CD14-positive monocyte (primary cell): ENCODE measurements at regions not wholly inside any gene's neighbourhood (a gene's known extent, or its start where the extent isn't known, plus 50 kb on each side); places are given as distances from the start of the nearest gene placed in this dataset.

ENCODE experiments used
- DNase-seq, 3 donors: peaks; one replicate each; pipeline ENCODE4 v3.0.0-alpha.2; 2011 to 2022
- H2AFZ ChIP-seq: 2 replicates; pipeline ENCODE4 v1.6.0; 2012; ENCODE audit warnings: mild to moderate bottlenecking, low read depth, low read length, inconsistent platforms; ENCODE audit not compliant: insufficient read depth, poor library complexity, severe bottlenecking
- H3K27ac ChIP-seq, 2 donors: 1 replicate in 1 of 2; 2 replicates in 1 of 2; pipeline ENCODE4 v1.5.1; 2012 to 2013; ENCODE audit warnings: low read length in 2 of 2, control low read depth in 1 of 2, inconsistent platforms in 1 of 2, low read depth in 1 of 2, mild to moderate bottlenecking in 1 of 2
- H3K27me3 ChIP-seq, 2 donors: one replicate each; pipeline versions ENCODE4 v1.6.0 to v1.6.1; 2011 to 2013; ENCODE audit warnings: low read length in 2 of 2; ENCODE audit not compliant: control insufficient read depth in 2 of 2, insufficient read depth in 2 of 2
- H3K36me3 ChIP-seq, 2 donors: replicated peaks in 1 of 2; 1 replicate in 1 of 2; 2 replicates in 1 of 2; pipeline versions ENCODE4 v1.5.1 to v1.6.1; 2012 to 2013; ENCODE audit warnings: low read length in 2 of 2, control low read depth in 1 of 2, inconsistent platforms in 1 of 2, mild to moderate bottlenecking in 1 of 2; ENCODE audit not compliant: insufficient read depth in 2 of 2, control insufficient read depth in 1 of 2
- H3K4me1 ChIP-seq, 2 donors: 1 replicate in 1 of 2; 2 replicates in 1 of 2; pipeline versions ENCODE4 v1.5.1 to v1.6.1; 2012 to 2013; ENCODE audit warnings: low read length in 2 of 2, control low read depth in 1 of 2, inconsistent platforms in 1 of 2, mild to moderate bottlenecking in 1 of 2, moderate library complexity in 1 of 2; ENCODE audit not compliant: insufficient read depth in 2 of 2, control insufficient read depth in 1 of 2
- H3K4me2 ChIP-seq: replicated peaks from 2 replicates; pipeline ENCODE3; 2012; ENCODE audit warnings: low read length, moderate library complexity, mild to moderate bottlenecking; ENCODE audit not compliant: poor library complexity, severe bottlenecking; ENCODE audit errors: extremely low read depth
- H3K4me3 ChIP-seq, 3 experiments: fragments of 200-600 bp in 1 of 3; sonication (generic) in 1 of 3; replicated peaks in 1 of 3; 1 replicate in 2 of 3; 2 replicates in 1 of 3; pipeline ENCODE4 v1.5.1; 2011 to 2013; ENCODE audit warnings: low read length in 3 of 3, mild to moderate bottlenecking in 3 of 3, control low read depth in 2 of 3, low read depth in 2 of 3, inconsistent platforms in 1 of 3, moderate library complexity in 1 of 3
- H3K79me2 ChIP-seq: 2 replicates; pipeline ENCODE4 v1.6.0; 2012; ENCODE audit warnings: mild to moderate bottlenecking, control low read depth, inconsistent platforms, low read length, moderate library complexity; ENCODE audit not compliant: insufficient read depth
- H3K9ac ChIP-seq: 2 replicates; pipeline ENCODE4 v1.6.0; 2017; ENCODE audit warnings: low read length, mild to moderate bottlenecking; ENCODE audit not compliant: insufficient read depth, poor library complexity, severe bottlenecking
- H3K9me3 ChIP-seq, 2 donors: replicated peaks in 1 of 2; 1 replicate in 1 of 2; 2 replicates in 1 of 2; pipeline versions ENCODE4 v1.5.1 to v1.6.1; 2012 to 2013; ENCODE audit warnings: low read length in 2 of 2, control low read depth in 1 of 2; ENCODE audit not compliant: control insufficient read depth in 1 of 2, insufficient read depth in 1 of 2
- H4K20me1 ChIP-seq: 2 replicates; pipeline ENCODE4 v1.6.0; 2012; ENCODE audit warnings: mild to moderate bottlenecking, low read length, control low read depth, moderate library complexity; ENCODE audit not compliant: insufficient read depth
- H3K27ac Mint-ChIP-seq, 7 donors: one replicate each; pipeline ENCODE4 v1.8.0; 2020; ENCODE audit warnings: mild to moderate bottlenecking in 7 of 7, mixed read lengths in 7 of 7, moderate library complexity in 6 of 7, inconsistent platforms in 2 of 7
- H3K27me3 Mint-ChIP-seq, 3 donors: one replicate each; pipeline ENCODE4 v1.8.0; 2021 to 2022; ENCODE audit warnings: low read depth in 3 of 3, mild to moderate bottlenecking in 3 of 3, mixed read lengths in 3 of 3, moderate library complexity in 3 of 3, inconsistent platforms in 1 of 3
- H3K36me3 Mint-ChIP-seq, 2 donors: one replicate each; pipeline ENCODE4 v1.8.0; 2020; ENCODE audit warnings: mixed read lengths in 2 of 2, inconsistent platforms in 1 of 2, mild to moderate bottlenecking in 1 of 2
- H3K4me1 Mint-ChIP-seq: one replicate; pipeline ENCODE4 v1.8.0; 2020; ENCODE audit warnings: mild to moderate bottlenecking, mixed read lengths
- H3K4me3 Mint-ChIP-seq, 2 donors: one replicate each; pipeline ENCODE4 v1.8.0; 2020; ENCODE audit warnings: mild to moderate bottlenecking in 2 of 2, mixed read lengths in 2 of 2, moderate library complexity in 1 of 2
- H3K9me3 Mint-ChIP-seq, 7 donors: one replicate each; pipeline ENCODE4 v1.8.0; 2020 to 2022; ENCODE audit warnings: mixed read lengths in 7 of 7, mild to moderate bottlenecking in 6 of 7, moderate library complexity in 6 of 7, inconsistent platforms in 2 of 7
- WGBS: methylation state at CpG from one replicate; pipeline ENCODE4 v1.1.5; 2013; ENCODE audit warnings: missing lambda C conversion rate; ENCODE audit not compliant: insufficient coverage; 5-methylcytosine and 5-hydroxymethylcytosine counted together
- intact Hi-C, 2 donors: fragments of 100-400 bp; cut with micrococcal nuclease; formaldehyde crosslinking; loops; one replicate each; pipeline versions ENCODE4 v1.15.0 to v1.15.1; 2023
- TF ChIP-seq, protein P1 (sequence below): fragments of 200-600 bp; IDR thresholded peaks from one replicate; pipeline ENCODE4 v1.8.0; 2022; ENCODE audit warnings: antibody characterized with exemption, mild to moderate bottlenecking

GRCh38 chr7:93720106-93720505, 145.6 kb upstream of the CALCR start:
- H3K9me3 ChIP-seq: no peaks in the 10 kb centered on the region
- Mint-ChIP-seq H3K36me3 (no peaks in the 10 kb centered on the region), H3K4me3 (no peak overlapping the region), H3K27ac (no peak overlapping the region), H3K9me3 (no peaks in the 10 kb centered on the region), H3K27me3 (peaks cover 1 to 3% (median 2%) of the 10 kb centered on the region in 3 donors), H3K4me1 (no peaks in the 10 kb centered on the region)
- no peaks in the 10 kb centered on the region for H3K79me2 ChIP-seq
- intact Hi-C loops: no loop called here
- TF ChIP-seq, protein P1, sequence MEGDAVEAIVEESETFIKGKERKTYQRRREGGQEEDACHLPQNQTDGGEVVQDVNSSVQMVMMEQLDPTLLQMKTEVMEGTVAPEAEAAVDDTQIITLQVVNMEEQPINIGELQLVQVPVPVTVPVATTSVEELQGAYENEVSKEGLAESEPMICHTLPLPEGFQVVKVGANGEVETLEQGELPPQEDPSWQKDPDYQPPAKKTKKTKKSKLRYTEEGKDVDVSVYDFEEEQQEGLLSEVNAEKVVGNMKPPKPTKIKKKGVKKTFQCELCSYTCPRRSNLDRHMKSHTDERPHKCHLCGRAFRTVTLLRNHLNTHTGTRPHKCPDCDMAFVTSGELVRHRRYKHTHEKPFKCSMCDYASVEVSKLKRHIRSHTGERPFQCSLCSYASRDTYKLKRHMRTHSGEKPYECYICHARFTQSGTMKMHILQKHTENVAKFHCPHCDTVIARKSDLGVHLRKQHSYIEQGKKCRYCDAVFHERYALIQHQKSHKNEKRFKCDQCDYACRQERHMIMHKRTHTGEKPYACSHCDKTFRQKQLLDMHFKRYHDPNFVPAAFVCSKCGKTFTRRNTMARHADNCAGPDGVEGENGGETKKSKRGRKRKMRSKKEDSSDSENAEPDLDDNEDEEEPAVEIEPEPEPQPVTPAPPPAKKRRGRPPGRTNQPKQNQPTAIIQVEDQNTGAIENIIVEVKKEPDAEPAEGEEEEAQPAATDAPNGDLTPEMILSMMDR: no peak
- no peak overlapping the region for H3K27ac ChIP-seq
- no peak overlapping the region for H3K4me2 ChIP-seq
- no peaks in the 10 kb centered on the region for H3K36me3 ChIP-seq
- H3K27me3 ChIP-seq: no peaks in the 10 kb centered on the region
- no peak overlapping the region for H3K4me3 ChIP-seq
- H3K4me1 ChIP-seq: no peaks in the 10 kb centered on the region
- DNase-seq: no peak
- no peaks in the 10 kb centered on the region for H4K20me1 ChIP-seq
- H3K9ac ChIP-seq: no peak overlapping the region
- no peak overlapping the region for H2AFZ ChIP-seq

- H3K4me3 ChIP-seq: no peak overlapping the region
- Mint-ChIP-seq H3K36me3 (no peaks in the 10 kb centered on the region), H3K4me3 (no peak overlapping the region), H3K4me1 (no peaks in the 10 kb centered on the region), H3K9me3 (no peaks in the 10 kb centered on the region), H3K27ac (no peak overlapping the region), H3K27me3 (peaks cover 1 to 3% (median 2%) of the 10 kb centered on the region in 3 donors)
- H2AFZ ChIP-seq: no peak overlapping the region
- no peak overlapping the region for H3K9ac ChIP-seq
- H3K36me3 ChIP-seq: no peaks in the 10 kb centered on the region
- H3K79me2 ChIP-seq: no peaks in the 10 kb centered on the region
- H3K9me3 ChIP-seq: no peaks in the 10 kb centered on the region
- no peaks in the 10 kb centered on the region for H3K27me3 ChIP-seq
- WGBS: no CpG with 5 or more reads among the region's 1 CpG
- no peaks in the 10 kb centered on the region for H4K20me1 ChIP-seq
- no peak for DNase-seq
- no peak overlapping the region for H3K4me2 ChIP-seq
- no peaks in the 10 kb centered on the region for H3K4me1 ChIP-seq
- TF ChIP-seq, protein P1: no peak
- intact Hi-C loops: no loop called here
- H3K27ac ChIP-seq: no peak overlapping the region
Measured at GRCh38 chr7:93719546-93719945, 145.0 kb upstream of the CALCR start.
